GM19455 (cell line): ENCODE measurements at regions not wholly inside any gene's neighbourhood (a gene's known extent, or its start where the extent isn't known, plus 50 kb on each side); places are given as distances from the start of the nearest gene placed in this dataset.
"Not testable (repeated sequence)": the region's sequence is repeated elsewhere in the genome, so short reads cannot be mapped to it uniquely, and the experiment has no call there.

Experiments used
- ATAC-seq: cut with Tn5 transposase; IDR thresholded peaks from one replicate; pipeline ENCODE4 v1.9.1; 2021; ENCODE audit not compliant: unreplicated experiment

DNA sequence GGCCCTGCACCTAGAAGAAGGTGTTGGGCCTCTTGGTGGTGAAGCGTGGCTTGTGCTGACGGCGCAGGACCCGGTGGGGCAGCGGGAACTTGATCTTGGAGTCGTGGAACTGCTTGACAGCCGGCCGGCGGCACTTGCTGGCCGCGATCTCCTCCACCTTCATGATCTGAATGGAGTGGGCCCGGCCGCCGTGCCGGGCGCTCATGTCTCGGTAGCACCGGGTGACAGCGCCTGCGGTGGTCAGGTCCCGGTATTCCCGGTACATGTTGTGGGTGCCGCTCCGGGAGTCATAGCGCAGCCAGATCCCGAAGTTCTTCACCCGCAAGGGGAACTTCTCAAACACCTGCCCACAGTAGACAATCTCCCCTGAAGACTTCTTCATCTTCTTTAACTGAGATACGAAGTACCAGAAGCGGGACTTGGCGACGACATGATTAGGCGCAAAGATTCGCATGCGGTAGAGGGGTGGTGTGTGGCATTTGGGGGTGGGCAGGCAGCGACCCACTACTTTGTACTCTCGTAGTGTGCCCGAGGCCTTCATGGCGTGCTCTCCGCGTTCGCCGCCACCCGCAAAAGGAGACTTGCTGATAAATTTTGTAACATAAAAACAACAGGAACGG, 92.1 kb upstream of the MSH6 start:
- not testable (repeated sequence) for ATAC-seq

GRCh38 chr2:47690132-47690531, 92.8 kb upstream of the MSH6 start:
- ATAC-seq, result no peak

GRCh38 chr2:47689118-47689517, 93.8 kb upstream of the MSH6 start:
- ATAC-seq, result peak; percentile 76

DNA sequence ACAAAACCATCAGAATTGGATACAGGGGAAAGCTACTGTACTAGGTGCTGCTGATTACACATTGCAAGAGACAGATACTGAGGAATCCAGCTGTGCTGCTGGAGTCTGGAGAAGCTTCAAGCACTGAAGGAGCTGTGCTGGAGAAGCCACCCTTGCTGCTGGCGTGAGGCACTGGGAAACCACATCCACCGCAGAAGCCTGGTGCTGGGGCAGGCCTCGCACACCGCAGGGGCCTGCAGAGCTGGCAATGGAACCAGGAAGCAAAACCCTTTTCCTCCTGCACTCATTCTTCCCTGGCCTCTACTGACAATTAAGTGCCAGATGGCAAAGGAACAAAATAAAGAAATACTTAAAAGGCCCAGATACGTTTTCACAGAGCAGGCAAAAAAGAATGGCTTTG, 94.4 kb upstream of the MSH6 start:
- peak; percentile 17 for ATAC-seq

GRCh38 chr2:47687856-47688255, 95.1 kb upstream of the MSH6 start:
- no peak for ATAC-seq

DNA sequence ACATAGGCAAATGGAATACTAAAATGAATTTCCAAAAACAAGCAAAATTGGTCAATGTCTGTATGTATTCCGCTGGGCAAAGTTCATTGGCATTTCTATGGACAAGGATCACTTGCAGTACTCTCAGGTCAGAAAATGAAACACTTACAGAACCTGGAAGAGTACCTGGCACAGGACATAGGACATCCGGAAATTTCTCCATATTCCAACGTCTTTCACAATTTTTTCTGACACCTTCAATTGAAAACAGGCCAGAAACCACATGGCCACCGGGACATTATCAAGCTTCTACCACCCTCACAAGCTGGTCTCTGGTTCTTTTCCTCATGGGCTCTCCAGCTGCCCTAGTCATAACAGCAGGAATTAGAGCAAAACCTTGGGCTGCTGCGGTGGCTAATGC, 96.9 kb upstream of the MSH6 start:
- ATAC-seq, result no peak

GRCh38 chr2:47682216-47682749, 100.7 kb upstream of the MSH6 start:
- ATAC-seq, result no peak

- no peak for ATAC-seq
Measured at GRCh38 chr2:47676261-47676926, 105.6 kb upstream of the KCNK12 start.

DNA sequence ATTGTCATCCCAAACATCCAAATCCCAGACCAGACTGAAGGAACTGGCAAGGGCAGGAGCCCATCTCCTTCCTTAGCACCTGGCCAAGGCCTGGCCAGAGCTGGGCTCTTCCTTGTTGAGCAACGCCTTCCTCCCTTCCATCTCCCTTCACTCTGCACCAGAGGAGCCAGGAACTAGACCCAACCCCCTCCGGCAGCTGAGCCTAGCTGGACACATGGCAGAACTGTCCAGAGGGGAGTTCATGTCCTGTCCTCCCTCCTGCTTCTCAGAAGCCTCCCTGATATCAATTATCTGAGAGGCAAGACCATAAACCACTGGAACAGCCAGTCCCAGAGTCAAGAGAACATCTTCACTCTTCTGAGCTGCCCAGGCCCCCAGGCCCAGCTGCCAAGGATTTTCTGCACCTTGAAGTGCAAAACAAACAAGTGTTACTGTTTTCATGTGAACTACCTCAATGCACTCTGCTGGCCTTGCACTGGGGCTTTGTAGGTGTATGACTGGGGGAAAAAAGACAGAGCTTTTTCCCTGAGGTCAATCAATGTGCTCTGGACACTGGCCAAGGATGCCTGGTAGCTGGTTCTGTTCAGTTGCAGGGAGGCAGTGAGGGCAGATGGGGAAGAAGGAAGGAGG, 104.5 kb upstream of the KCNK12 start:
- no peak for ATAC-seq

GRCh38 chr2:47666332-47666731, 95.5 kb upstream of the KCNK12 start:
- no peak for ATAC-seq

GRCh38 chr2:47664817-47665216, 94.0 kb upstream of the KCNK12 start:
- no peak for ATAC-seq

DNA sequence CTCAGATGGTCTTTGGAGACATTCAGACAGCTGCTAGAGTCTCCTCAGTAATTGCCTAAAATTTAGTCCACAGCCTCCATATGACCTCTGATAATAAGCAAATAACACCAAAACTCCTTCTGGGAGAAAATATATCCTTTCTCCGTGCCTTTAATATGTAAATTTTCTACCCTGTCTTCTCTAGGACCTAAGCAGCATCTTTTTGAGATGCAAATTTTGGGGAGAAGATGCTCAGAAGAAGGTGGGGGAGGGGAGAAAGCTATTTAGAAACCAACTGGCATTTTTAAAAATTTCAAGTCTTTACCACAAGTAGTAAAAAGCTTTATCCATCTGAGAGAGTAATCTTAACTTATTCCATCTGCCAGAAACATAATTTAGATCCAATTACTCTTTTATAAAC, 91.8 kb upstream of the KCNK12 start:
- no peak for ATAC-seq

GRCh38 chr2:47661310-47661709, 90.5 kb upstream of the KCNK12 start:
- no peak for ATAC-seq

- no peak for ATAC-seq
Measured at GRCh38 chr2:47660168-47660567, 89.4 kb upstream of the KCNK12 start.

- no peak for ATAC-seq
Measured at GRCh38 chr2:47658646-47659320, 88.0 kb upstream of the KCNK12 start.

DNA sequence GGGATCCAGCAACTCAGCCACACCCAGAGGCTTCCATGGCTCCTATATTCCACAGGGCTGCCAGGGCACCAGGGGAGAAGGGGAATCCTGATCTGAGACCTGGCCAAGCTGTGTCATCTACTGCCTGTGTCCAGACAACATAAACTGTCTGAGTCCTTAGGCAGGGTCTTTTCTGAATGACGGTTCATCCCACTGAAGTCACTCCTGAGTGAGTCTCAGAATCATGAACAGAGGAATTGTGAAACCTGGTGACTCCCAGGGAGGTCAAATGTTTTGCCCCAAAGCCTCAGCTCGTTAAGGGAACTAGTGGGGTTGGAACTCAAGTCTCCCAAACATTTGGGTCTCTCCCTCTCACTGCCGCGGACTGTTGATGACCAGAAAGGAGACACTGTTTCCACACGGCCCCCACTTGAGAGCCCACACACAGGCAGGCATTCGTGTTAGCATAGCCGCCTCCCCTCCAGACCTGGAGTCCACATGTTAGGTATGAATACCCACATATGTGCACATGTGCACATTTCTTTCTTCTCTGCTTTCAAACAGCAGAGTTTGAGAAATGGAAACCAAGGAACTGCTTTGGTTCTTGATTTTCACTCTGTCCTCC, 87.2 kb upstream of the KCNK12 start:
- no peak for ATAC-seq

DNA sequence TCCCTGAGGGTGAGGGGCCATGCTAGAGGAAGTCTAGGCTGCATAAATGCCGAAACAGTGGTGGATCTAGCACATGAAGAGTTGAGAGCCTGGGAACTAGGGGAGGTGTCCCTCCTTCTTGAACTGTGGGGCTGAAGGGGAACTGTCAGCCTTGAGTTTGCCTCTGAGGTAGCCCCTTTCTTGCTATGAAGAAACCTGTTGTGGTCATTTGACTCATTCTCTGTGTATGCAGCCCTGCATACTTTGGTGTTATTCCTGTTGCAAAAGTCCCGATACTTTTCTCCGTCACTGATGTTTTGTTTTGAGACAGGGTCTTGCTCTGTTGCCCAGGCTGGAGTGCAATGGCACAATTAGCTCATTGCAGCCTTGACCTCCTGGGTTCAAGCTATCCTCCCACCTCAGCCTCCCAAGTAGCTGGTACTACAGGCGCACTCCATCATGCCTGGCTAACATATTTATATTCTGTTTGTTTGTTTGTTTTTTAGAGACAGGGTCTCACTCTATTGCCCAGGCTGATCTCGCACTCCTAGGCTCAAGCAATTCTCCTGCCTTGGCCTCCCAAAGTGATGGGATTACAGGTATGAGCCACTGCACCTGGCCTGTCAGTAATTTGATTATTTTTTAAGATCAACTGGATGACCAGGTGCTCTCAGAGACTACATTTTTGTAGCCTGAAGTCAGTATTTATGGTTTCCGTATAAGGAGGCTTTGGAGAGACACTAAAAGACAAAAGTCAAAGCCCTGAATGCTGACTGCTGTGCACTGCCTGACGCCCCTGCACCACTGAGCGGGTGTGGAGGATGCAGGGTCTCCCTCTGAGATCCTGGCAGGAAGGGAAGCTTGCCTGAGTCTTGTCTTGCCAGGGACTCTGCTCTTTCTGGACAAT, 86.2 kb upstream of the KCNK12 start:
- ATAC-seq, result no peak

- no peak for ATAC-seq
Measured at GRCh38 chr2:47655563-47655880, 84.7 kb upstream of the KCNK12 start.

DNA sequence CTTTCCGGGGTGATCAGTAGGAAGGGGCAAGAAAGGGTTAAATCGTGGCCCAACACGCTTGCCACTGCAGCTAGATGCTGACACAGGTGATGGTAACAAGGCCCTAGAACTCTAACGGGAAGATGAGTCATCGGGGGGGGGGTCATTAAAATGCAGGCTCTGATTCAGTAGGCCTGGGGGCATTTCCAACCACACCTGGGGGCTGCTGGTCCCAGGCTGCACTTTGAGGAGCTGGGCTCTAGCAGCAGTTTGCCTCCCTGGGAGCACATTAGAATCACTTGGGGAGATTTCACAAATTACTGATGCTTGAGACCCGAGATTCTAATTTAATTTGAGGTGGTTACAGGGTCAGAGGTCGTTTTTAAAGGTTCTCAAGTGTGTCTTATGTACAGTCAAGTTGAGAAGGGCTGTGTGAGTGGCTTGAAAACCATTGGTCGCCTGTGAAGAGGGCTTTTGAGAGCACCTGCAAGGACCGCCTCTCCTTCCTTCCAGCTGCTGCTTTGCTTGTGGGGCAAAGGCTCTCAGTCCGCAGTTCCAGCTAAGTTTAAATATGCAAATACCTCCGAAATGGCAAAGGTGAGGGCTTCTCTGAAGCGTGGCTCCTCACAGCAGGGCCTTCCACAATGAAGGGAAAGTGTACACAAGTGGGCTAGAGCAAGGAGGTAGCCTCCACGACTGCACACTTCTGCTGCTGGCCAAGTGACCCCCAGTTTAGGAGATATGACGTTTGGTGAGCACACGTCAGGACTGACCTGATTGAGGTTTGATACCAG, 84.2 kb upstream of the KCNK12 start:
- ATAC-seq, result peak; percentile 69
